ENCODE measurements at regions not wholly inside any gene's neighbourhood (a gene's known extent, or its start where the extent isn't known, plus 50 kb on each side); places are given as distances from the start of the nearest gene placed in this dataset.
A peak's percentile ranks its signal among the peaks of the same experiment; 100 is the strongest.

DNA sequence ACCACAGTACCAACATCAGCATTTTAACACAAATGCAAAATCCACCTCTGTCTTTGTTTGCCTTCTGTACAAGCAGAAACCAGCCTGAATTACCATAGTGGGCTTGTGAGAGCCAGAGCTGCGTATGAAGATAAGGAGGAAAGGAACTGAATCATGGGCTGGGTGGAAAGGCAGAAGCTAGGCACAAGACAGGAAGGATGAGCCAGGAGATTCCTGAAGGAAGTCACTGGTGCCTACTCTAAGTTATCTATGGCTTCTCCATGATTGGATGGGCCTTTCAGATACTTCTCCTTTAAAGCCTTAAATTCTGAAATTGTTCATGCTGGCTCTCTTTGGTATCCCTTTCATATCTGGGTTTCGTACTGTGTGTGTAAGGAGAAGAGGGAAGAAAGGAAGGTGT is 140.6 kb downstream of the LCA5 start (continued):
- no peak for TF ChIP-seq ZFX (CRISPR knock-in tag; IDR thresholded peaks at IDR 0.05)
- TF ChIP-seq CHD2 (IDR thresholded peaks at IDR 0.05; ENCODE audit: low read depth, low read length) = no peak
- TF ChIP-seq MECOM (CRISPR knock-in tag; IDR thresholded peaks at IDR 0.05) = peak; percentile 57; the same call in 1 of the 2 replicates
- TF ChIP-seq, protein P1, sequence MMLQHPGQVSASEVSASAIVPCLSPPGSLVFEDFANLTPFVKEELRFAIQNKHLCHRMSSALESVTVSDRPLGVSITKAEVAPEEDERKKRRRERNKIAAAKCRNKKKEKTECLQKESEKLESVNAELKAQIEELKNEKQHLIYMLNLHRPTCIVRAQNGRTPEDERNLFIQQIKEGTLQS (IDR thresholded peaks at IDR 0.05) = no peak
- TF ChIP-seq, protein P1 (CRISPR knock-in tag; conservative IDR thresholded peaks at IDR 0.05) = no peak
- TF ChIP-seq CBX5 (IDR thresholded peaks at IDR 0.05; ENCODE audit: borderline replicate concordance, low read depth) = no peak
- 0 out of 2 replicates have a peak, but pooled peaks have one; percentile 24 for TF ChIP-seq BHLHE40 (IDR thresholded peaks at IDR 0.05; ENCODE audit: low read length)
- TF ChIP-seq SPI1 (IDR thresholded peaks at IDR 0.05; ENCODE audit: borderline replicate concordance, low read depth, low read length) = peak; percentile 12; the same call in 1 of the 2 replicates
- no peak for TF ChIP-seq ZBTB26 (CRISPR knock-in tag; IDR thresholded peaks at IDR 0.05)
- no peak for TF ChIP-seq ZNF586 (CRISPR knock-in tag; conservative IDR thresholded peaks at IDR 0.05)
- TF ChIP-seq, protein P2, sequence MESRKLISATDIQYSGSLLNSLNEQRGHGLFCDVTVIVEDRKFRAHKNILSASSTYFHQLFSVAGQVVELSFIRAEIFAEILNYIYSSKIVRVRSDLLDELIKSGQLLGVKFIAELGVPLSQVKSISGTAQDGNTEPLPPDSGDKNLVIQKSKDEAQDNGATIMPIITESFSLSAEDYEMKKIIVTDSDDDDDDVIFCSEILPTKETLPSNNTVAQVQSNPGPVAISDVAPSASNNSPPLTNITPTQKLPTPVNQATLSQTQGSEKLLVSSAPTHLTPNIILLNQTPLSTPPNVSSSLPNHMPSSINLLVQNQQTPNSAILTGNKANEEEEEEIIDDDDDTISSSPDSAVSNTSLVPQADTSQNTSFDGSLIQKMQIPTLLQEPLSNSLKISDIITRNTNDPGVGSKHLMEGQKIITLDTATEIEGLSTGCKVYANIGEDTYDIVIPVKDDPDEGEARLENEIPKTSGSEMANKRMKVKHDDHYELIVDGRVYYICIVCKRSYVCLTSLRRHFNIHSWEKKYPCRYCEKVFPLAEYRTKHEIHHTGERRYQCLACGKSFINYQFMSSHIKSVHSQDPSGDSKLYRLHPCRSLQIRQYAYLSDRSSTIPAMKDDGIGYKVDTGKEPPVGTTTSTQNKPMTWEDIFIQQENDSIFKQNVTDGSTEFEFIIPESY (CRISPR knock-in tag; IDR thresholded peaks at IDR 0.05) = no peak
- no peak for TF ChIP-seq NR0B1 (IDR thresholded peaks at IDR 0.05; ENCODE audit: partially characterized antibody)
- no peak for TF ChIP-seq MAFG (tag; conservative IDR thresholded peaks at IDR 0.05)

Data from K562 (cell line).